AG04449 (cell line): ENCODE measurements at regions not wholly inside any gene's neighbourhood (a gene's known extent, or its start where the extent isn't known, plus 50 kb on each side); places are given as distances from the start of the nearest gene placed in this dataset.

Experiments used
- CTCF ChIA-PET: fragments of 350-600 bp; formaldehyde crosslinking; extraction: SDS; loops from one replicate; lab custom pipeline; 2021; ENCODE audit warnings: antibody characterized with exemption; lab: Yijun Ruan, JAX
- POLR2A ChIA-PET: fragments of 400-600, 350-600 bp; formaldehyde crosslinking; extraction: SDS; loops from one replicate; lab custom pipeline; 2020; ENCODE audit warnings: antibody characterized with exemption, inconsistent platforms; lab: Yijun Ruan, JAX
- DNase-seq: peaks from one replicate; pipeline ENCODE4 v3.0.0-alpha.2; 2010; ENCODE audit warnings: low read depth, low spot score
- H3K4me3 ChIP-seq: 2 replicates; pipeline ENCODE4 v1.5.1; 2011; ENCODE audit warnings: low read depth, mild to moderate bottlenecking, control low read depth, low read length
- TF ChIP-seq, protein P1 (sequence below): IDR thresholded peaks from one replicate; pipeline ENCODE4 v1.5.1; 2011; ENCODE audit warnings: mild to moderate bottlenecking, moderate library complexity, low read length, control low read depth, inconsistent platforms; ENCODE audit not compliant: insufficient read depth; ENCODE audit errors: missing control alignments

- no peak overlapping the region for H3K4me3 ChIP-seq
- TF ChIP-seq, protein P1, sequence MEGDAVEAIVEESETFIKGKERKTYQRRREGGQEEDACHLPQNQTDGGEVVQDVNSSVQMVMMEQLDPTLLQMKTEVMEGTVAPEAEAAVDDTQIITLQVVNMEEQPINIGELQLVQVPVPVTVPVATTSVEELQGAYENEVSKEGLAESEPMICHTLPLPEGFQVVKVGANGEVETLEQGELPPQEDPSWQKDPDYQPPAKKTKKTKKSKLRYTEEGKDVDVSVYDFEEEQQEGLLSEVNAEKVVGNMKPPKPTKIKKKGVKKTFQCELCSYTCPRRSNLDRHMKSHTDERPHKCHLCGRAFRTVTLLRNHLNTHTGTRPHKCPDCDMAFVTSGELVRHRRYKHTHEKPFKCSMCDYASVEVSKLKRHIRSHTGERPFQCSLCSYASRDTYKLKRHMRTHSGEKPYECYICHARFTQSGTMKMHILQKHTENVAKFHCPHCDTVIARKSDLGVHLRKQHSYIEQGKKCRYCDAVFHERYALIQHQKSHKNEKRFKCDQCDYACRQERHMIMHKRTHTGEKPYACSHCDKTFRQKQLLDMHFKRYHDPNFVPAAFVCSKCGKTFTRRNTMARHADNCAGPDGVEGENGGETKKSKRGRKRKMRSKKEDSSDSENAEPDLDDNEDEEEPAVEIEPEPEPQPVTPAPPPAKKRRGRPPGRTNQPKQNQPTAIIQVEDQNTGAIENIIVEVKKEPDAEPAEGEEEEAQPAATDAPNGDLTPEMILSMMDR: no peak
- DNase-seq: no peak
- POLR2A ChIA-PET: no interaction called here
- CTCF ChIA-PET: no interaction called here
These were observed 335.0 kb upstream of the CTNNB1 start for GRCh38 chr3:40864146-40864782.

DNA sequence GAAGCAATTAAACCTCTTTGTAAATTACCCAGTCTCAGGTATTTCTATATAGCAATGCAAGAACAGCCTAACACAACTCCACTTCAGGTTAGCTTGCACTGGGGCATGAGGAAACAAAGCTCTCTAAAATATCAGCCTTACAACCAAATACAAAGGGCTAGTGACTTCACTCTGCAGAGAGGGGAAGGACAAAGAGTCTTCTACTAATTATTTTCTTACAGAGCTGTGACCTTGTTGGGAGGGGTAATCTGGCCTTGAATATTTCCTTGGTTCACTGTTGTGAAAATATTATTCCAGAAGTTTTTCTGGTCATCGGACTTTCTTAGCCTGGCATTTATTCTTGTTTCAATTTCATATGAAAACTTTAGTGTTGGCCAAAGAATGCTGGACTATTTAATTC, 334.4 kb upstream of the CTNNB1 start:
- no peak for DNase-seq
- ChIA-PET POLR2A (no interaction called here), CTCF (no interaction called here)
- TF ChIP-seq, protein P1: no peak
- H3K4me3 ChIP-seq: no peak overlapping the region

GRCh38 chr3:40867797-40868196, 331.5 kb upstream of the CTNNB1 start:
- ChIA-PET POLR2A (no interaction called here), CTCF (no interaction called here)
- TF ChIP-seq, protein P1: no peak
- no peak for DNase-seq
- no peak overlapping the region for H3K4me3 ChIP-seq

GRCh38 chr3:40869013-40869412, 330.3 kb upstream of the CTNNB1 start:
- H3K4me3 ChIP-seq: no peak overlapping the region
- DNase-seq: no peak
- ChIA-PET CTCF (no interaction called here), POLR2A (no interaction called here)
- TF ChIP-seq, protein P1: no peak

GRCh38 chr3:40869939-40870338, 329.4 kb upstream of the CTNNB1 start:
- POLR2A ChIA-PET: no interaction called here
- no peak overlapping the region for H3K4me3 ChIP-seq
- TF ChIP-seq, protein P1: no peak
- CTCF ChIA-PET: no interaction called here
- DNase-seq: no peak

GRCh38 chr3:40871394-40871793, 327.9 kb upstream of the CTNNB1 start:
- POLR2A ChIA-PET: no interaction called here
- TF ChIP-seq, protein P1: no peak
- no peak overlapping the region for H3K4me3 ChIP-seq
- CTCF ChIA-PET: no interaction called here
- no peak for DNase-seq
